GM12874 (cell line): ENCODE measurements at regions not wholly inside any gene's neighbourhood (a gene's known extent, or its start where the extent isn't known, plus 50 kb on each side); places are given as distances from the start of the nearest gene placed in this dataset.

Experiments
- TF ChIP-seq, protein P1 (sequence below): IDR thresholded peaks from 2 replicates; pipeline ENCODE4 v1.5.1; 2011; ENCODE audit warnings: low read depth, mild to moderate bottlenecking, control low read depth, low read length, moderate library complexity; ENCODE audit not compliant: insufficient read depth

GRCh38 chr19:29290853-29291252 is 77.9 kb upstream of the UQCRFS1 start:
- TF ChIP-seq, protein P1, sequence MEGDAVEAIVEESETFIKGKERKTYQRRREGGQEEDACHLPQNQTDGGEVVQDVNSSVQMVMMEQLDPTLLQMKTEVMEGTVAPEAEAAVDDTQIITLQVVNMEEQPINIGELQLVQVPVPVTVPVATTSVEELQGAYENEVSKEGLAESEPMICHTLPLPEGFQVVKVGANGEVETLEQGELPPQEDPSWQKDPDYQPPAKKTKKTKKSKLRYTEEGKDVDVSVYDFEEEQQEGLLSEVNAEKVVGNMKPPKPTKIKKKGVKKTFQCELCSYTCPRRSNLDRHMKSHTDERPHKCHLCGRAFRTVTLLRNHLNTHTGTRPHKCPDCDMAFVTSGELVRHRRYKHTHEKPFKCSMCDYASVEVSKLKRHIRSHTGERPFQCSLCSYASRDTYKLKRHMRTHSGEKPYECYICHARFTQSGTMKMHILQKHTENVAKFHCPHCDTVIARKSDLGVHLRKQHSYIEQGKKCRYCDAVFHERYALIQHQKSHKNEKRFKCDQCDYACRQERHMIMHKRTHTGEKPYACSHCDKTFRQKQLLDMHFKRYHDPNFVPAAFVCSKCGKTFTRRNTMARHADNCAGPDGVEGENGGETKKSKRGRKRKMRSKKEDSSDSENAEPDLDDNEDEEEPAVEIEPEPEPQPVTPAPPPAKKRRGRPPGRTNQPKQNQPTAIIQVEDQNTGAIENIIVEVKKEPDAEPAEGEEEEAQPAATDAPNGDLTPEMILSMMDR: no peak

- TF ChIP-seq, protein P1: no peak
These were observed 79.2 kb upstream of the UQCRFS1 start for GRCh38 chr19:29292153-29292552.

- TF ChIP-seq, protein P1: no peak
These were observed 79.6 kb upstream of the UQCRFS1 start for GRCh38 chr19:29292562-29292961.

GRCh38 chr19:29293292-29293691 is 80.3 kb upstream of the UQCRFS1 start:
- TF ChIP-seq, protein P1: no peak

- TF ChIP-seq, protein P1: no peak
These were observed 80.9 kb upstream of the UQCRFS1 start for GRCh38 chr19:29293736-29294342.

- TF ChIP-seq, protein P1: no peak
These were observed 81.4 kb upstream of the UQCRFS1 start for GRCh38 chr19:29294343-29294811.

- TF ChIP-seq, protein P1: no peak
These were observed 82.3 kb upstream of the UQCRFS1 start for GRCh38 chr19:29295285-29295684.
